SW480 (cell line): ENCODE measurements at regions not wholly inside any gene's neighbourhood (a gene's known extent, or its start where the extent isn't known, plus 50 kb on each side); places are given as distances from the start of the nearest gene placed in this dataset.

ENCODE experiments used
- DNase-seq: peaks from one replicate; pipeline ENCODE4 v3.0.0-alpha.2; 2016; ENCODE audit warnings: low spot score

DNA sequence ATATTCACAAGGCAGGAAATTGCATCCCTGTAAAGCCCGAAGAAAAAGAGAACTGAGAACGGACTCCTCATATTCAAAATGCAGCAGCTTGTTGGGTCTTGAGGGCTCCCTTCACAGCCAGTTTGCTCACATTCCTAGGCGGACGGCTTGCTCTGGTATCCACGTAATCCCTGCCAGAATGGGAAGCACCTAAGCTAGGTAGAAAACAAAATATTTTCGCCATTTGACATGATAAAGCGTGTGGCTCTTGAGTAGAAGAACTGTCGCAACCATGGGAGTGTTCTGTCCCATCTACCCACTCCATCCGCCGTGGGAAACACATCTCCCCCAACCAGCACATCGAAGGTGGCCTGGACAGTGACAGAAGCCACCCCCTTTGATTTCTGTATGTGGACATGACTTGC lies 183.1 kb downstream of the GAS1 start:
- DNase-seq, result no peak

GRCh38 chr9:86763791-86764190 lies 183.5 kb downstream of the GAS1 start:
- DNase-seq, result no peak

DNA sequence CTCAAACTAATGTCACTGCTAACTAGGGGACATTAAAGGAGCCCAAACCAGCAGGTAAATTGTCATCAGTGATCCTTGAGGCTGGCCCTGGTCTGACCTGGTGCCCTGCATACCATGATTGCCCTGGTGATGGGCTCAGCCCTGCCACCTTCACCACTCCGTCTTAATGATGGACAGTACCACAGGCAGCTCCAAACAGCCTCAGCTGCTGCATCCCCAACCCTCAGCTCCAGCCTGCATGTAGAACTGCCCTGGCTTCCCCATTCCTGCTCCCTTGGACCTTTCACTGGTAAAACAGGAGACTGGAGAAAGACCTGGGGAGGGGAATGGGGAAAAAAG lies 190.0 kb downstream of the GAS1 start:
- no peak for DNase-seq

GRCh38 chr9:86756576-86757381 lies 190.5 kb downstream of the GAS1 start:
- no peak for DNase-seq

DNA sequence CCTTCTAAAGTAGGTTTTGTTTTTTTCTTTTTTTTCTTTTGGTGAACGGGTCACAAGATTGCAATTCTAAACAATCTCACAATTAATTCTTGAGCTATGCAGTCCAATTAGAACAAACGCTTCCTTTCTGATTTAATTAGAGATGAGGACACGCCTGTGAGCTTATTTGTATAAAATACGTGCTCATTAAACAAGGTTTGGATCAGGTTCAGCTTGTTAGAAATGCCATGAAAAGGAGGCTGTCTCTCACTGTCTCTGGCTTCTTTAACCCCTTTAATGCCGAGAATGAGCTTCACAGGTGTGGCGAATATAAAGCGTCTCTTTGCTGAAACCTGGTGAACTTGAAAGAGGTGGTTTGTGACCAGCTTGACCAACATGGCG lies 191.8 kb downstream of the GAS1 start:
- DNase-seq, result no peak

DNA sequence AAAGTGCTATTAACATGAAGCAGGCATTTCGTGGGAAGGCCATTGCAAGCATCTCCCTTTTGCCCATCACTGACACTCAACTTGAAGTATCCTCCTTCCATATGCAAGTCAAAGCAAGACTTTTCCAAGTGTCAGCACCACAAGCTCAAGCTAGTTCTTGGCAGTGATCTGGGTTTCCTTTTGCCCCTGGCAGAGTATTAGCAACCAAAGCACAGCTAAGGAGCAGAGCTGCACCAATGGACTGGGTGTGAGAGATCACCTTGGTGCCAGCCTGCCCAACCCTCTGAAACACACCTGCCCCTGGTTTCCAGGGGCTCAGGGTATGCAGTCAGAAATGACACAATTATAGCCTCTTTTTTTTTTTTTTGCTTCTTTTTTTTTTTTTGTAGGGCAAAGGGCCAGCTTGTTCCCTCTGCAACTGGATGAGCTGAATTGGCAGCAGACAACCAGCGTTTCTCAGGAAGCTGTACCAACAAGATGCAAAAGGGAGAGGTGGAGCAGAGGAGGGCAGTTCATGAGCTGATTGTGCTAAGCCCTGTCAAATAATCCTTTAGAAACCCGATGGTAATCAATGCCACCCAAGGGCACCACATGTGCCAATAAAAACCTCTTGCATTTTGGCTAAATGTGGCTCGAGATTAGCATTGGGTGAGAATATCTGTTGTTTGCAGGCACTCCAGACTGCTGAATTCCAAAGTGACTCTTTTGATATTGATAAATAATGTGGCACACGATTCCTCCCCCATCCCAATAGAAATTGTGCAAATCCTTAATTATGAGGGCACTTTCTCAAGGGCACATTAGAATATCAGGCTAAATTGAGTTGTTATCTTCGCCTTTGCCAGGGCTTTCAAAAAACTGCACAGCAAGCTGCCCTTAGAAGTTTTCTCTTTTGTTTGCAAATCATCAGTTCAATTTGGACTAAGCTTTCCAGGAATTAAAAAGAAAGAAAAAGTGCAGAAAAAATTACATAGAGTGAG lies 192.4 kb downstream of the GAS1 start:
- DNase-seq, result no peak

- DNase-seq, result no peak
Measured at GRCh38 chr9:86753836-86754235, 193.5 kb downstream of the GAS1 start.

GRCh38 chr9:86752733-86753132 lies 194.6 kb downstream of the GAS1 start:
- no peak for DNase-seq

- DNase-seq, result no peak
Measured at GRCh38 chr9:86751956-86752355, 195.3 kb downstream of the GAS1 start.

DNA sequence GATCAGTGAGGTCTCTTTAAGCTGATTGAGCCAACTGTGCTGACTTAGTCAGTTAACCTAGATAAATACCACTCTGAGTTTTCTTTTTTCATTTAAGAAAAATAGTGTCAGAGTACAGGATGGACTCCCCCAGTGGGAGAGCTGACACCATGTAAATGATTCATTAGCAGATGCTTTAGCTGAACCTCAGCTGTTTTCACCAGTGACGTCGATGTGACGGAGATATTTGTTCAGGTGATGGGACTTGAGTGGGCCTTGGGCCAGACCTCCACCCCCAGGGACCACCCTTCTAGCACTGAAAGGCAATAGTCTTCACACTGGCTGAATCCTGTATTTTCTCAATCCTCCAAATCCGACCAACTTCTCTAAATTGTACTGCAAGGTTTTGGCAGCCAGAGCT lies 196.1 kb downstream of the GAS1 start:
- no peak for DNase-seq

- no peak for DNase-seq
Measured at GRCh38 chr9:86749894-86750255, 197.4 kb downstream of the GAS1 start.

DNA sequence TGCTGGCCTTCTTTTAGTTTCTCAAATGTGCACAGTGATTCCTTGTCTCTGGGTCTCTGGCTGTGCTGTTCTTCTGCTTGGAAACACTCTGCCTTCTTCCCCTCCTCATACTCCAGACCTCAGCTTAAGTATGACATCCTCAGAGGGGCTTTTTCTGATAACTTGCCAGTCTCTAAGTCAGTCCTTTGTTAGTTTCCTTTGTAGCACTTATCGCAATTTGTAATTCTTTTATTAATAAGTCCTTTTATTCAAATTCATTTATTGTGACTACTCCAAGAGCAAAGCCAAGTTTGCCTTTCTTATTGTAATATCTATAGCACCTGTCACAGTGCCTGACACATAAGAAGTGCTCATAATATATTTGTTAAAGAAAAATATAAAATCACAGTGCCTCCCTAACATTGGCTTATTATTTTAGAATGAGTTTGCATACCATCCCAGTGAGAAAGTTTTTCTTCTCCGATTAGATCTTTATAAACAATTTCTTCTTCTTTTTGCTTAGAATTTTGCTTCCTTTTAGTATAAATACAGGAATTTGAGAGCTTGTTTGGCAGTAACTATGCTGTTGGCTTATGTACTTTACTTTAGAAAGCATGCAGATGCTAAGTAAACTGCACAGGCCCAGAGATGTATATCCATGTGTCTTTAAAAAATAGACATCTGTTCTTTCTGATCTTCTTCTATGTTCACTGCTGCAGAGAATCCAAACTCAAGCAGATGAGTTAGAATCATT lies 198.0 kb downstream of the GAS1 start:
- DNase-seq, result no peak

DNA sequence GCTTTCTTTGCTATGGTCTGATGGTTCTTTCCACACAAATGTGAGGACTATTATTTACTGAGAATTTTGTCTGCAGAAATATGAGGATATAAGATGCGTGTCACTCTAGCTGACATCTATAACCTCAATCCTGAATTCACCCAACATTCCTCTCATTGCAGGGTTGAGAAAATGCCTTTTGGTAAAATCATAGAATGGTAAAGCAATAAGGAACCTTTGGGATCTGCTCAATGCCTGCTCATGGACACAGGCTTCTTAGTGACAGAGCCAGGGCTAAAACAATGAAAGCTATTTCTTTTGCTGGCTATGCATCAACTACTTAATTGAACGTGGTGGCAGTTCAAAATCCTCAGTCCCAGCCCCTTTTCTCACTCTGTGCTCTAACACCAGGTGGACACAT lies 199.6 kb downstream of the GAS1 start:
- no peak for DNase-seq

GRCh38 chr9:86741311-86742208 lies 205.7 kb downstream of the GAS1 start:
- peak; percentile 58 for DNase-seq

GRCh38 chr9:86735772-86736458 lies 211.4 kb downstream of the GAS1 start:
- DNase-seq, result no peak

DNA sequence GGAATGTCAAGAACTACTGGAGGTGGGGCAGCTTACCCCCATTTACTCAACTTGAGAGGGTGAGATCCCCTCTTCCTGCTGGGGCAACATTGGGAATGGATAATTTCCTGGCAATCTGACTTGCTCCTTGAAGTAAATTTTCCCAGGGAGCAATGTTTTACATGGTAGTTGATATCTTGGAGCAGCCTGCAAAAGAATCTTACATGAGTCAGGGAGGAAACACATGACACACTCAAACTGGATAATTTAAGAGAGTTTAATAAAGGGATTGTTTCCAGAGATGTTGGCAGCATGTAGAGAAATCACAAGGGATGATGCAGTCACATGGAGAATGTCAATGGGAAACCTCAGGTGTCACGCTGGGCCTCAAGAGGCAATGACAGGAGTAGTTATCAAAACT lies 212.5 kb downstream of the GAS1 start:
- DNase-seq, result no peak

DNA sequence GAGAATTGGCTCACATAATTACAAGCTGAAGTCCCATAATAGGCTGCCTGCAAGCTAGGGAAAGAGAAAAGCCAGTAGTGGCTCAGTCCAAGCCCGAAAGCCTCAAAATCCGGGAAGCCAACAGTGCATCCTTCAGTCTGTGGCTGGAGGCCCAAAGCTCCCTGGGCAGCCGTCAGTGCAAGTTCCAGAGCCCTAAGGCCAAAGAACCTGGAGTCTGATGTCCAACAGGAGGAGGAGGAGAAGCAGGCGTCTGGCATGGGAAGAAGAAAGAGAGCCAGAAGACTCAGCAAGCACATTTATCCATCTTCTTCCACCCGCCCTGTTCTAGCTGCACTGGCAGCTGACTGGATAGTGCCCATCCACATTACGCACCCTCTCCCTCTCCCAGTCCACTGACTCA lies 213.4 kb downstream of the GAS1 start:
- DNase-seq, result no peak

- DNase-seq, result no peak
Measured at GRCh38 chr9:86732514-86733171, 214.7 kb downstream of the GAS1 start.

DNA sequence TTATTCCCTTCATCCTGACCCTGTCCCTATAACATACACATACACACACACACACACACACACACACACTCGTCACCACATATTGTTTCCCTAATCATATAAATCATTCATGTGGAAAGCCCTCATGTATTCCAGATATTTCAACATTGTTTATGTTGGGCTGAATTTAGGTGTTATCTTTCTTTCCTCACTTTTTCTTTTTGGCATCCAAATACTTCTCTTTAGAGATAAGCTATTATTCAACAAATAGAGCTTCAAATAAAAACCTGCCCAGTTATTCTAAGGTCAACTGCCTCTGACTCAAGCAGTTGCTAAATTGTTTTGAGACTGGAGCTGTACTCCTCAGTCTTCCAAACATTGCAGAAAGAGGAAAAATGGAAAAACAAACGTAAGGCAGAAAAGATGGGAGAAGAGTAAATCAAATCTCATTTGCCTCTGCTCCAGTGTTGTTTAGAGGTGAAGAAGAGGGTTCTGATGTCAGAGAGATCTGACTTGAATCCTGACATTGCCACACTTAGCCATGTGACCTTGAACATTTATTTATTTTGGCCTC lies 215.7 kb downstream of the GAS1 start:
- no peak for DNase-seq
